T-helper 2 cell treated with Interferon-gamma antibody and Interleukin-4, amounts not matched to agents 100 ng/mL and 5 ng/mL, for 36 hours (primary cell): ENCODE measurements at regions not wholly inside any gene's neighbourhood (a gene's known extent, or its start where the extent isn't known, plus 50 kb on each side); places are given as distances from the start of the nearest gene placed in this dataset.
"Not testable (repeated sequence)": the region's sequence is repeated elsewhere in the genome, so short reads cannot be mapped to it uniquely, and the experiment has no call there.

Experiments used
- intact Hi-C: fragments of 100-400 bp; cut with micrococcal nuclease; formaldehyde crosslinking; loops from one replicate; pipeline ENCODE4 v1.15.1; 2023

DNA sequence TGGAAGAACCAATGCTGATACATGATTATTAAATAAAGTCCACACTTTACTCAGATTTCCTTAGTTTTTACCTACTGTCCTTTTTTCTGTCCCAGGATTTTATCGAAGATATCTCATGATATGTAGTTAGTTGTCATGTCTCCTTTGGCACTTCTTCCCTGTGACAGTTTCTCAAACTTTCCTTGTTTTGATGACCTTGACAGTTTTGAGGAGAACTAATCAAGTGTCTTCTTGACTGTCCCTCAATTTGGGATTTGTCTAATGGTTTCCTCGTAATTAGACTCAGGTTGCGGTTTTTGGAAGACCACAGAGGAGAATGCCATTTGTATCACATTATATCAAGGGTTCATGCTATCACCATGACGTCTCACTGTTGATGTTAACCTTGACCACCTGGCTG is 483.1 kb upstream of the ZNF608 start:
- intact Hi-C loops = no loop called here

DNA sequence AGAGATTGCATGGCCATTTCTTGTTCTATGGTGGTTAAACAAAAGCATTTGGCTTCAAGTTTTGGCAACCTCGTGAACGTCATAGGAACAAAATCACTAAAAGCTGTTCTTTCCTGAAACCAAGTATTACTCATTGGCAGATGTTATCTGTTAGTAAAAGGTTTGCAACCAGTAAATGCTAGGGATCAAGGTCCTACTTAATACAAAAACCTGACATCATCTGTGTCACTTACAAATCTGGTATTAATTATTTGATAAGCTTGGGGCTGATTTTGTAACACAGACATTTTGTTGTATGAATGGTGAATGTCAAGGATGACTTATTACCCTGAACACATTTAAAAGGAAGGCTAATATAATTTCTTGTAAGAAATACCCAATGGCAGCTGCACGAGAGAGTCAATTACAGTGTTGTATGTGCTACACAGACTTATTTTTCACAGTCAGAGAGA is 486.4 kb upstream of the ZNF608 start:
- intact Hi-C loops = no loop called here

DNA sequence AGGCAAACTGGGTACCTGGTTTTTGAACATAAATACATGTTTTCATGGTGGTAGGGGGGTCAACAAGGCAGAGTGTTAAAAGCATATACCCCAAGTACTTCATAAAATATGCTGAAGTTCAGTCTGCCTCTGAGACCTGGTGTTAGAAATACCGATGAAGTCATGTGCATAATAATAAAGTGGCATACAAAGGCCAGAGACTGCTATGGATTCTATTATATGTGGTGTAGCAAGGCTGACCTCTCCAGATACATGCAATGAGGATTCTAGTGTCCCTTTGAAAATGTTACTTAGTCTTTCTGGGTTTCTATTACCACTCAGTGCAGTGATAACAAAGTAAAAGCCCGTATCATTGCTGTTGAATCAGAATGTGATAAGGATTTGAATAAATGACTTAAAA is 487.5 kb upstream of the ZNF608 start:
- intact Hi-C loops = no loop called here

DNA sequence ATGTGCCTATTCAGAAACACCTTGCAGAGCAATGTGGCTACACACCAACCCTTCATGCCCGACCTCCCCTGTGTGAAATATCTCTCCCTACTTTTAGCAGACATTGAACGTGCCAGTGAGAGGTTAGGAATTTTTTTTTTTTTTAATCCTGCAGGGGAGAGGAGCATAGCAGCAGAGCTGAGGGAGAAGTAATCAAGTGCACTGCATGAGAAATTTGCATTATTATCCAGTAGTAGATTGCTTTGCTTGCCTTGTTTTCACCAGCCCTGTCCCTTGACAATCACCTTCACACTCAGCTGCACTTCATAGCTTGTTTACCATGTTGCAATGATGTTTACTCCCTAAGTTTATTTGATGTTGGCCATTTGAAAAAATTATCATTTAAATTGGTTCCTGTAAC is 489.6 kb upstream of the ZNF608 start:
- intact Hi-C loops = no loop called here

DNA sequence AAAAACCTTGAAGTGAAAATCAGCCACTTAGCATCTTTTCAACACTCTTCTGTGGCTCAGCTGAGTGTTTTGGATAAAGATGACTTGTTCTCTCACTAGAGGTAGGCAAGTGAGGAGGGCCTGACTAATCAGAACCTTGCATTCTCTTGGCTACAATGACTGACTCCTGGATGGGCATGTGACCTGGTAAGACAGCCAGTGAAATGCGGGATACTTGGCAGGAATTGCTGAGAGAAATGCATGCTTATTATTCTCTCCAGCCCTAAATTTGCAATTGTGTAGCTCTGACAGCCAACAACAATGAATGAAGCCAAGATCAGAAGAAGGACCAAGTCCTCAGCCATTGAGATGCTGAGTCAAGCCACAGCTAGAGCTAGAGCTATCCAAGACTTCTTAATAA is 490.5 kb upstream of the ZNF608 start:
- intact Hi-C loops = no loop called here

DNA sequence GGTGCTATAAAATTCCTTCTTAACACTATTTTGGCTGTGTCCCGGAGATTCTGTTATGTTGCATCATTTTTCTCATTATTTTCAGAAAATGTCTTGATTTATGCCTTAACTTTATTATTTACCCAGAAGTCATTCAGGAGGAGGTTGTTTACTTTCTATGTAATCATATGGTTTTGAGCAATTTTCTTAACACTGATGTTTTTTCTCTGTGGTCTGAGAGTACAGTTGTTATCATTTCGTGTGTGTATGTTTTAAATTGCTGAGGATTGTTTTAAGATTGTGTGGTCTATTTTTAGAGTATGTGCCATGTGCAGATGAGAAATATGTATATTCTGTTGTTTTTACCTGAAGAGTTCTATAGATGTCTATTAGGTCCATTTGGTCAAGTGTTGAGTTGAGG is 498.1 kb upstream of the ZNF608 start:
- intact Hi-C loops = no loop called here

DNA sequence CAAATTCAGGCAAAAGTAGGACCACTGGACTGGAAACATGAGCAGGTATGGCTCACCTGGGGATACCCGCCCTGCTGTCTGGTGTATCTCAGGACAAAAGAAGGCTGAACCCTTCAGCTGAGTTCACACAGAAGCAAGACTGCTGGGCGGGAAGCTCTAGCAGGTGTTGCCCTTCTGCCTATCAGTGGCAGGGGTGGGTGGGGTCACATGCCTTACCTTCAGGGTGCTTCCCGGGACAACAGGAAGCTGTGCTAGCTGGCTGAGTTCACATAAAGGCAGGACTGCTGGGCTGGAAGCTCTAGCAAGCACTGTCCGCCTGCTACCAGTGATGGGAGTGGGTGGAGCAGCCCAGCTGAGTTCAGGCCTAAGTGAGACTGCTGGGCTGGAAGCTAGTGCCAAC is 498.8 kb upstream of the ZNF608 start:
- intact Hi-C loops = no loop called here

DNA sequence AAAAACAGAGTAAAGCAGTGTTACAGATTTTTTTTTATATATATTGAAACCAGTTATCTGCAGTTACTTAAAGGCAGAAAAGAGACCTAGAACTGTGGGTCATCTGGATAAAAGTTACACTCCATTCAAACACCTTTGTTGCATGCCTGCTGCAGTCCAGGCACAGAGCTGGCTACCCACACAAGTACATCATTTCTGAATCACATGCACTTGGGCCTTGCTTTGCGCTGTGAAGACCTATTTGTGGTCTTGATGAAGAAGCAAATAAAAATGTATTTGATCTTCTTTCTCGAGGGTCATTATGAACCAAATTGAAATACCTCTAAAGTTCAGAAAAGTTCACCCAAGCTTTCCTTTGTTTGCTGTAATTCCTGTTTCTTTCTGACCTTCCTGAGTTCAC is 503.0 kb upstream of the ZNF608 start:
- intact Hi-C loops = no loop called here

DNA sequence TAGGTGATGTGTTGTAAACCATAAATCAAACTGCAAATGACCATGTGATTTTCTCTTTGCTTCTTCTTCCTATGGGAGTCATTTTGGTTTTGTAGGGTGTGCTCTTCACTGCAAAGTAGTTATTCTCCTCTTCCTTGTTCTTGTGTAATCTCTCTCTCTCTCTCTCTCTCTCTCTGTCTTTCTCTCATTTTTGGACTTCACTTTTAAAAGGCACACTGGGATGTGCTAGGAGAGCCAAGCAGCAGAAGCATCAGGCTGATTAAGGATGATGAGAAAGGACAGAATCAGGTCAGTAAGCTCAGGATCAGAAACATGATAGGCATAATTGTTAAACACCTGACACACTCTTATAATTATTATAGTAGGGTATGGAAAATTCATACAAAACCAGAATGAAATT is 505.3 kb upstream of the ZNF608 start:
- intact Hi-C loops = no loop called here

DNA sequence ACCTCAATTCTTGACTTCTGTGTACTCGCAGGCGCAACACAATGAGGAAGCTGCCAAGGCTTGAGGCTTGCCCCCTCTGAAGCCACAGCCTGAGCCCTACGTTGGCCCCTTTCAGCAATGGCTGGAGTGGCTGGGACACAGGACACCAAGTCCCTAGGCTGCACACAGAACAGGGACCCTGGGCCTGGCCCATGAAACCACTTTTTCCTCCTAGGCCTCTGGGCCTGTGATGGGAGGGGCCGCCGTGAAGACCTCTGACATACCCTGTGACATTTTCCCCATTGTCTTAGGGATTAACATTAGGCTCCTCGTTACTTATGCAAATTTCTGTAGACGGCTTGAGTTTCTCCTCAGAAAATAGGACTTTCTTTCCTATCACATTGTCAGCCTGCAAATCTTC is 507.2 kb upstream of the ZNF608 start:
- intact Hi-C loops = not testable (repeated sequence)

DNA sequence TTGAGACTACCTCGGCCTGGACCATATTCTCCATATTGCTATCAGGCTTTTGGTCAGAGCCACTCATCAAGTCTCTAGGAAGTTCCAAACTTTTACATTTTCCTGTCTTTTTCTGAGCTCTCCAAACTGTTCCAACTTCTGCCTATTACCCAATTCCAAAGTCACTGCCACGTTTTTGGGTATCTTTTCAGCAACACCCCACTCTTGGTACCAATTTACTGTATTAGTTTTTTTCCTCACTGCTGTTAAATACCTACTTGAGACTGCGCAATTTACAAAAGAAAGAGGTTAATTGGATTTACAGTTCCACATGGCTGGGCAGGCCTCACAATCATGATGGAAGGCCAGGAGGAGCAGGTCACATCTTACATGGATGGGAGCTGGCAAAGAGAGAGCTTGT is 507.8 kb upstream of the ZNF608 start:
- intact Hi-C loops = no loop called here

DNA sequence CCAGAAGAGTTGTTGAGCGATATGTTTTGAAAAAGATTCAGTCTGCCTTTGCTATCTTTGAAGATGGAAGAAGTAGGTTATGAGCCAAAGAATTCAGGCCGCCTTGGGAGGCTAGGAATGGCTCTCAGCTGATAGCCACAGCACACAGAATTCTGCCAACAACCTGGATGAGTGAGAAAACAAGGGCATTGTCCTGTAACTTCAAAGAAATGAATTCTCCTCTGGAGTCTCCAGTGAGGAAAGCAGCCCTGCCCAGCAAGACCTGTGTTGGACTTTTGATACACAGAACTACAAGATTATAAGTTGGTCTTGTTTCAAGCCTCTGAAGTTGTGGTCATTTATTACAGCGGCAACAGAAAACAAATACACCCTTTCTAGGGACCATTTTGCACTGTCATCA is 509.9 kb upstream of the ZNF608 start:
- intact Hi-C loops = no loop called here

DNA sequence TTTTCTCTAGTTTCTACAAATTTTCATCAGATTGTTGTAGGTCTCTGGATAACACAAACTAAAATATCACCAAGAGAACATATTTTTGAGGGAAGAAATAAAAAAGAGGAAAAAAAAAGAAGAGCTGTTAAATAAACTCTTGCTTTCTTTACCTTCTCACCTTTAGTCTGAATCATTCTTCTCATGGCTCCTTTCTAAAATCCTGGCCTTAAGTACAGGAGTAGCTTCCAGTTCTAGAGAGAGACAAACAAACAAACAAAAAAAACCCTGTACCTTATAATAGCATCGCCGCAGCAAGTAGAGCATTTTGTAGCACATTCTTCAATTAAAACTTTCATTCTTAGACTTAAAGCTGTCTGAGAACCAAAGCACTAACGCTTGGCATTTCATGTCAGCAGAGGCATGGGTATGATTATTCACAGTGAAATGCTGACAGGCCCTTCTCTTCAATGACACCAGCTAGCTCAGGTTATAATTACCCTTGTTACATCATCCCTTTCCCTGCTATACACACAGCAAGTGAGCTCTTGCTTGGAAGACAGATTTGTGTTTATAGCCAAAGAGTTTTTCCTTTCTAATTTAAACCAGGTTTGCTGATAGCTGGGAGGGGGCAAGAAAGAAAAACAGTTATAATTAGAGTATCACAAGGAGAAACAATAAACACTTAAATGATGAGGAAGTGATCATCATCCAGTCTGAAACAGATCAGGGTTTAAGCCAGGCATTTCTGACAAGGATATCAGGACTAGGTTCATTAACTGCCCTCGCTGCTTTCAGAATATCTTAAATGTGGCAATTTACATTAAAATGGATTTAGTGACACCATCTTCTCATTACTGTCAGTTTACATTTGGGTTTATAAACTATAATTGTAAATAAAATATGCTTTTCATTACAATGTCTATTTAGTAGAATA is 510.9 kb upstream of the ZNF608 start:
- intact Hi-C loops = no loop called here

DNA sequence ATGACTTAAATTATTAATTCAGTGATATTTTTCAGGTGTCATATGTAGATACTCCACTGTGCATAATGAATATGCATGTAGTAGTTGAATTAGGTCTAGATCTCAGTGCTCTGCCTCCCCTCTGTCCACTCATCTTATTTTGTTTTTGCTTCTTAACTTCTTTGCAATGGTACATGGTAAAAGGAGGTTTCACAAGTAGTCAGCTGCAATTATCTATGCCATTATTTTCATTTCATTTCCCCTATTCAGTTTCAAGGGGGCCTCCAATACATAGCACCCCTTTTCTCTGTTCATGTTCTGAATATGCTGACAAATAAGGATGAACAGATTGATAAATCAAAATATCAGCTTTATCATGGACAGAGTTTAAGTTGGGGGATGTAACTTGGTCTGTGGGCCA is 511.6 kb upstream of the ZNF608 start:
- intact Hi-C loops = no loop called here

DNA sequence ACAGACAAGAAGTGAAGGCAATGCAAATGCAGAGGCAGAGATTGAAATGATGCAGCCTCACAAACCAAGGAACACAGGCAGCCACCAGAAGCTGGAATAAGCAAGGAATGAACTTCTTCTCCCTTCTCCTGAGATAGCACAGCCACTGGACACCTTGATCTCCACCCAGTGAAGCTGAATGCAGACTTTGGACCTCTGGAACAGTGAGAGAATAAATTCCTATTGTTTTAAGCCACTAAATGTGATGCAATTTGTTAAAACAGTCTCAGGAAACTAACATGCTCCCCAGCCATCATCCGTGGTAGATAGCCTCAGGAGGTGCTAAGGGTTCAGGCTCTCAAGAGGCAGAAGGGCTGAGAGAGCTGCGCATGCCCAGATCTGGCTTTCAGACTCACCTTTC is 512.2 kb upstream of the ZNF608 start:
- intact Hi-C loops = no loop called here

DNA sequence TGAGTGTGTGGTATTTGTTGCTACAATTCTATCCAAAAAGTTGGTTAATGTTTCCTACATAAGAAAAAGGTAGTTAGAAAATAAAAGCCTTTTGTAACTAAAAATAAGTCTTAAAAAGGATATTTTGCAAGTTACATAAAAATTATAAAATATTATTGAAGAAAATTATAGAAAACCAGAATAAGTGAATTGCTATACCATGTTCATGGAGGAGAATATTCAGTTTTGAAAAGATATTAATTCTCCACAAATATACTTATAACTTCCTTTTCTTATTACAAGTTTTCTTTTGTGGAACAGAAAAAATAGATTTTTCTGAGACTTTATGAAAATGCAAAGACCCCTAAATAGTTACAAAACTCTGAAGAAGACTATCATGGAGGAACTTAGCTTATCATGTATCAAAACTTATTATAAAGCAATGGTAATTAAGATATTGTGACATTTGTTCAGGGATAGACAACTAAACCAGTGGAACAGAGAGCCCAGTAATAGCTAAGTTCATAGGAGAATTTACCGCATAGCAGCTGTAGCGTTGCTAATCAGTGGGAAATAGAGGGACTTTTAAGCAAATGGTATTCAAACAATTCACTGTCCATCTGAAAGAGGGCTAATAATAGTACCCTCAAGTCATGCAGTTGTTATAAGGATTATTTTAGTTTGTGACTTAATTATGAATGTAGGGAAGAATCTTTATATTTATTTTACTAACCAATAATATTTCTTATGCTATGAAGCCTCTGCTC is 515.2 kb upstream of the ZNF608 start:
- intact Hi-C loops = no loop called here

DNA sequence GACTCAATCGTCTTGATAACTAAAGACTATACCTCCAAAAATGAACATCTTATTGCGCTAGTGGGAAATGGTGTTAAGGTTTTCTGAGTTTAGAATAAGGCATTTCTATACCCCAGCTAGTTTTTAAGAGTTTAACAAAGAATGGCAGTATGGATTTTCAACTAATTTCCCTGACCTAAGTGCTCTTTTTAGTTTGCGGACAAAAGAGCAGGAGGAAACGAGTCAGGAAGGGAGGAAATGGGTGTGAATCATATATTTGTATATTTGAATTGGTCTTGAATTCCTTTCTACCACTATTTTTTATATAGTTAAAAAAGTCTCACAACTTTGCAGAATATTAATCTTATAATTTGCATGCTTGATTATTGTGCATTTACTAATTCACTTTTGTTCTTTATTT is 516.3 kb upstream of the ZNF608 start:
- intact Hi-C loops = no loop called here

DNA sequence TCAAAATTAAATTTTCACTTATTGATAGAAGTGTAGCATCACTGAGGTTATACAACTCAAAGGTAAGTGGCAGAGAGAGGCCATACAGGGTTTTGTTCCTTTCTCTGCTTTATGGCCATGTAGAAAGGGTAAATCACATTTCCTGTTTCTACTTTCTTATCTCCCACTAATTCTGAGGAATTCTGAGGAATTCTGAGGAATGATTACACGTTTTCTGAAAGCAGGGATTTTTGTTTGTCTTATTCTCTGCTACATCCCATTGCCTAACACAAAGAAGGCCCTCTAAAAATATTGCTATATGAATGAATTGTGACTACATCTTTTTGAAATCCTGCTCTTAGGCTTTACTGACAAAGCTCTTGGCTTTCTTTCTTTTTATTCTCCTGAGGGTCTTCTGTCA is 516.9 kb upstream of the ZNF608 start:
- intact Hi-C loops = no loop called here

DNA sequence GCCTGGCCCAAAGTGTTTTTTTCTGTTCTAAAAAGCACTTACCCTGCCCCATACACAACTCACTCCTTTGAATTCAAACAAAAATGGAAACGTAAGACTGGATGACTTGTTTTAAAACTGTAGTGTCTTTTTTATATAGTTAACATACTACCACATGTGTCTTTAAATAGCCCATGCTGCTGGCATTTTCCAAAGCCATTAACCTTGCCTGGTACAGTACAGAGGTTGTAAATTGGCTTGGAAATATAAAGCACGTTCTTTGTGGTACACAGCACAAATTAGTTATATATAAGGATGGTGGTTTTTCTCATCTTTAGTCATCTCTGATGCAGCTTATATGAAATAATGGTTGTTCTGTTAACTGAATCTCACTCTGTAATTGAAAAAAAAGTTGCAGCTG is 519.7 kb upstream of the ZNF608 start:
- intact Hi-C loops = no loop called here

DNA sequence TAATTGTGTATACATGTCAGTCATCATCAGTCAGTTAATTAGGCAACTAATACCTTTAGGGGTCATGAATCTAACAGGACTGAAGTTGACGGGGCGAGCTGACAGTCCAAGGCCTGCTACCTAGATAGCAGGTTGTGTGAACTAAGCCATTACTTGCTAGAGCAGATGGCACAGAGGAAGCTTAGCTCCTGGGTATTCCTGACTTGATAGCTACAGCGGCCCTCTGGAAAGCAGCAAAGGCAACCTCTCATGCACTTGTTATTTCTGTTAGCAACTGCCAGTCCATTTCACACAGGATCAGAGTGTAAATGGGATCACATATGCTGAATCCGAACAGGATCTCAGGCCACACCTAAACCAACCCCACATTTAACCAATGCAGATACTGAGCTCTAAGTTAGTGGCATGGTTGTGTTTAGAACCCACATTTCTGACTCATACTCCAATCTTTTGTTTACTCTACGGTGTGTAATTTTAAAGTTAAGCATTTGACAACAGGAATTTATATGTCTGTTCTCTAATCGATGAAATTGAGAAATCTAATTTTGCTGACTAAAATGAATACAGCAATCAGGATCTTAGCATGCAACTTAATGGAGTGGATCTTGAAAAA is 521.3 kb upstream of the ZNF608 start:
- intact Hi-C loops = no loop called here

DNA sequence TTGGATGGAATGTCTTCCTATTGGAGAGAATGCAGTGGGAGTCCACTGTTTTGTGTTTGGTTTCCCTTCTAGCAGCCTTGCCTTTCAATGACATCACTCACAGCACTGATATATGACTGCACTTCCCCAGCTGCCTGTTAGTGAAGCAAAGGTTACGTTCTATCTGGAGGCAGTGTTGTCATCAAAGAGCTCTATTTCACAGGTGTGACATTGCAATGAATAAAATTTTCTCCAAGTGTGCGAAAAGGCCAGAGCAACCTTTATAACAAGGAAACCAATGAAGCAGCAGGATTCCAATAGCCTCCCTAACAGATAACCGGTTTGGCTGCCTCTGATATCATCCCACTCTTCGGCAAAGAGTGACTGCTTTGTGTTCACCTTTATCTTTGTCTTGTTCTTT is 523.5 kb upstream of the ZNF608 start:
- intact Hi-C loops = no loop called here

DNA sequence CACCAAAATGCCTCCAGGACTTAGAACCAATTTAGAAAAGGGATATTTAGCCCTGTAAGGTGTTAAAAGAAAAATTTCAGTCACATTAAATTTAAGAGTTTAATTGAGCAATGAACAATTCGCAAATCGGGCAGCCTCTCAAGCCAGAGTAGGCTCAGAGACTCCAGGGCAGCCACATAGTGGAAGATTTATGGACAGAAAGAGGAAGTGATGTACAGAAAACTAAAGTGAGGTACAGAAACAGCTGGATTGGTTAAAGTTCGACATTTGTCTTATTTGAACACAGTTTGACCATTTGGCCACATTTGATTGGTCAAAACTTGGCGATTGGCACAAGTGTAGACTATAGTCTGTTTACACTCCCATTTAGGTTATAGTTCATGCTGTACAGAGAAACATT is 525.9 kb upstream of the ZNF608 start:
- intact Hi-C loops = no loop called here
